ENCODE measurements at regions not wholly inside any gene's neighbourhood (a gene's known extent, or its start where the extent isn't known, plus 50 kb on each side); places are given as distances from the start of the nearest gene placed in this dataset.

- no peaks in the 10 kb centered on the region for H3K9me2 ChIP-seq (replicated peaks; ENCODE audit: insufficient read depth, low read length)
- H3K4me1 ChIP-seq (ENCODE audit: low read length) = no peaks in the 10 kb centered on the region
- no peaks in the 10 kb centered on the region for H3K36me3 ChIP-seq (replicated peaks; ENCODE audit: insufficient read depth, low read length)
- H3F3A ChIP-seq (ENCODE audit: insufficient read depth, low read length) = no peaks in the 10 kb centered on the region
- no peaks in the 10 kb centered on the region for H4K20me1 ChIP-seq (ENCODE audit: insufficient read depth, low read length)
- no peaks in the 10 kb centered on the region for H3K79me2 ChIP-seq (ENCODE audit: low read length)
- H3K27me3 ChIP-seq (replicated peaks; ENCODE audit: insufficient read depth, low read length) = no peaks in the 10 kb centered on the region
- no peak overlapping the region for H3K9ac ChIP-seq (ENCODE audit: low read length)
- H2AFZ ChIP-seq (ENCODE audit: low read length) = no peak overlapping the region
- no peak overlapping the region for H3K27ac ChIP-seq (ENCODE audit: low read length)
- no peak for DNase-seq
- H3K4me2 ChIP-seq (ENCODE audit: low read depth, low read length) = no peak overlapping the region
- no peaks in the 10 kb centered on the region for H3K9me3 ChIP-seq (replicated peaks; ENCODE audit: insufficient read depth, low read length)
- TF ChIP-seq EZH2 (optimal IDR thresholded peaks at IDR 0.05; ENCODE audit: low read depth, low read length) (no peak), EZH2phosphoT487 (IDR thresholded peaks at IDR 0.05; ENCODE audit: low read length) (no peak), CTCF (IDR thresholded peaks at IDR 0.05; ENCODE audit: low read length) (no peak)
- no peak overlapping the region for H3K4me3 ChIP-seq (ENCODE audit: low read length)
These were observed 88.7 kb upstream of the FRMD1 start for GRCh38 chr6:168167431-168168315.

GRCh38 chr6:168166627-168167026, 87.6 kb upstream of the FRMD1 start:
- Histone ChIP-seq H3K4me2 (ENCODE audit: low read depth, low read length) (no peak overlapping the region), H3K27me3 (replicated peaks; ENCODE audit: insufficient read depth, low read length) (no peaks in the 10 kb centered on the region), H4K20me1 (ENCODE audit: insufficient read depth, low read length) (no peaks in the 10 kb centered on the region), H3K4me3 (ENCODE audit: low read length) (no peak overlapping the region), H3F3A (ENCODE audit: insufficient read depth, low read length) (no peaks in the 10 kb centered on the region), H3K27ac (ENCODE audit: low read length) (no peak overlapping the region), H3K9me2 (replicated peaks; ENCODE audit: insufficient read depth, low read length) (no peaks in the 10 kb centered on the region), H3K9me3 (replicated peaks; ENCODE audit: insufficient read depth, low read length) (no peaks in the 10 kb centered on the region), H3K79me2 (ENCODE audit: low read length) (no peaks in the 10 kb centered on the region), H3K4me1 (ENCODE audit: low read length) (no peaks in the 10 kb centered on the region), H2AFZ (ENCODE audit: low read length) (no peak overlapping the region), H3K36me3 (replicated peaks; ENCODE audit: insufficient read depth, low read length) (no peaks in the 10 kb centered on the region), H3K9ac (ENCODE audit: low read length) (no peak overlapping the region)
- TF ChIP-seq EZH2 (optimal IDR thresholded peaks at IDR 0.05; ENCODE audit: low read depth, low read length) = no peak
- no peak for TF ChIP-seq CTCF (IDR thresholded peaks at IDR 0.05; ENCODE audit: low read length)
- no peak for TF ChIP-seq EZH2phosphoT487 (IDR thresholded peaks at IDR 0.05; ENCODE audit: low read length)
- no peak for DNase-seq

GRCh38 chr6:168165891-168166290, 86.9 kb upstream of the FRMD1 start:
- H3K4me1 ChIP-seq (ENCODE audit: low read length) = no peaks in the 10 kb centered on the region
- H3K27ac ChIP-seq (ENCODE audit: low read length) = no peak overlapping the region
- H3K9me2 ChIP-seq (replicated peaks; ENCODE audit: insufficient read depth, low read length) = no peaks in the 10 kb centered on the region
- H4K20me1 ChIP-seq (ENCODE audit: insufficient read depth, low read length) = no peaks in the 10 kb centered on the region
- no peak for DNase-seq
- H3K9ac ChIP-seq (ENCODE audit: low read length) = no peak overlapping the region
- no peak overlapping the region for H3K4me2 ChIP-seq (ENCODE audit: low read depth, low read length)
- no peaks in the 10 kb centered on the region for H3F3A ChIP-seq (ENCODE audit: insufficient read depth, low read length)
- H3K36me3 ChIP-seq (replicated peaks; ENCODE audit: insufficient read depth, low read length) = no peaks in the 10 kb centered on the region
- H2AFZ ChIP-seq (ENCODE audit: low read length) = no peak overlapping the region
- TF ChIP-seq CTCF (IDR thresholded peaks at IDR 0.05; ENCODE audit: low read length) (no peak), EZH2 (optimal IDR thresholded peaks at IDR 0.05; ENCODE audit: low read depth, low read length) (no peak), EZH2phosphoT487 (IDR thresholded peaks at IDR 0.05; ENCODE audit: low read length) (no peak)
- H3K79me2 ChIP-seq (ENCODE audit: low read length) = no peaks in the 10 kb centered on the region
- no peaks in the 10 kb centered on the region for H3K27me3 ChIP-seq (replicated peaks; ENCODE audit: insufficient read depth, low read length)
- no peak overlapping the region for H3K4me3 ChIP-seq (ENCODE audit: low read length)
- no peaks in the 10 kb centered on the region for H3K9me3 ChIP-seq (replicated peaks; ENCODE audit: insufficient read depth, low read length)
